SK-N-SH (cell line): ENCODE measurements at regions not wholly inside any gene's neighbourhood (a gene's known extent, or its start where the extent isn't known, plus 50 kb on each side); places are given as distances from the start of the nearest gene placed in this dataset.

ENCODE experiments used
- GATA2 ChIP-seq: sonication (generic); formaldehyde crosslinking; IDR thresholded peaks from 2 replicates; pipeline ENCODE4 v1.5.0; 2020; ENCODE audit warnings: mild to moderate bottlenecking, missing genetic modification reagents
- JUND ChIP-seq: IDR thresholded peaks from 2 replicates; pipeline ENCODE4 v1.4.0; 2012
- MAX ChIP-seq: IDR thresholded peaks from 2 replicates; pipeline ENCODE4 v1.4.0; 2012; ENCODE audit warnings: low read depth
- MEF2A ChIP-seq: IDR thresholded peaks from 2 replicates; pipeline ENCODE4 v1.4.0; 2012; ENCODE audit warnings: low read depth, borderline replicate concordance
- POLR2AphosphoS5 ChIP-seq: IDR thresholded peaks from 2 replicates; pipeline ENCODE4 v1.6.1; 2012; ENCODE audit warnings: low read depth, low read length
- TF ChIP-seq, protein P1 (sequence below): fragments of 200-600 bp; sonication (generic); IDR thresholded peaks from 2 replicates; pipeline ENCODE4 v1.6.1; 2017; ENCODE audit warnings: antibody characterized with exemption, mild to moderate bottlenecking, moderate library complexity

- TF ChIP-seq POLR2AphosphoS5 (no peak), MAX (no peak), GATA2 (CRISPR knock-in tag) (no peak), JUND (no peak), MEF2A (no peak)
- TF ChIP-seq, protein P1, sequence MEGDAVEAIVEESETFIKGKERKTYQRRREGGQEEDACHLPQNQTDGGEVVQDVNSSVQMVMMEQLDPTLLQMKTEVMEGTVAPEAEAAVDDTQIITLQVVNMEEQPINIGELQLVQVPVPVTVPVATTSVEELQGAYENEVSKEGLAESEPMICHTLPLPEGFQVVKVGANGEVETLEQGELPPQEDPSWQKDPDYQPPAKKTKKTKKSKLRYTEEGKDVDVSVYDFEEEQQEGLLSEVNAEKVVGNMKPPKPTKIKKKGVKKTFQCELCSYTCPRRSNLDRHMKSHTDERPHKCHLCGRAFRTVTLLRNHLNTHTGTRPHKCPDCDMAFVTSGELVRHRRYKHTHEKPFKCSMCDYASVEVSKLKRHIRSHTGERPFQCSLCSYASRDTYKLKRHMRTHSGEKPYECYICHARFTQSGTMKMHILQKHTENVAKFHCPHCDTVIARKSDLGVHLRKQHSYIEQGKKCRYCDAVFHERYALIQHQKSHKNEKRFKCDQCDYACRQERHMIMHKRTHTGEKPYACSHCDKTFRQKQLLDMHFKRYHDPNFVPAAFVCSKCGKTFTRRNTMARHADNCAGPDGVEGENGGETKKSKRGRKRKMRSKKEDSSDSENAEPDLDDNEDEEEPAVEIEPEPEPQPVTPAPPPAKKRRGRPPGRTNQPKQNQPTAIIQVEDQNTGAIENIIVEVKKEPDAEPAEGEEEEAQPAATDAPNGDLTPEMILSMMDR = no peak
Measured at GRCh38 chr10:33697016-33697415, 362.5 kb upstream of the NRP1 start.
